HepG2 (cell line): ENCODE measurements at regions not wholly inside any gene's neighbourhood (a gene's known extent, or its start where the extent isn't known, plus 50 kb on each side); places are given as distances from the start of the nearest gene placed in this dataset.

Experiments used
- TF ChIP-seq, protein P1 (sequence below): sonication (generic); formaldehyde crosslinking; IDR thresholded peaks from 2 replicates; pipeline ENCODE4 v1.5.0; 2020; ENCODE audit warnings: mild to moderate bottlenecking, missing genetic modification reagents, moderate library complexity
- TF ChIP-seq, protein P2 (sequence below): IDR thresholded peaks from 2 replicates; pipeline ENCODE4 v1.6.1; 2018; ENCODE audit warnings: missing genetic modification reagents

DNA sequence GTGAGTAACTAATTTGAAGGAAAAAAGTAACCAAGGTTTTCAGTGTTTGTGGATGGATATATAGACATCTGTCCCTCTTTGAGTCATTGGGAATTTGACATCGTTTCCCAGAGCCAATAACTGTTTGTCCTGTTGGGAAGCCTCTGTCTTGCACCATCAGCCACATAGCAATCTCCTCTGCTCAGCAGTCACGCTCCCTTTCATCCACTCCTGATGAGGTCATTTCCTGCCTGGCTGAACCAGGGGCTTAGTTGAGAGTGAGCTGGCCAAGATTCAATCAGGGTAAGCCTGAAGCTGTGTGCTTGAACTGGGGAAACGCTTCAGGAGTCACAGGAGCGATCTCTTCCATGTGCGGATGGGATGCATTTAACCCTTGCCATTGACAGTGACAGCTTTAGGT, 121.5 kb upstream of the FOXQ1 start:
- TF ChIP-seq, protein P1, sequence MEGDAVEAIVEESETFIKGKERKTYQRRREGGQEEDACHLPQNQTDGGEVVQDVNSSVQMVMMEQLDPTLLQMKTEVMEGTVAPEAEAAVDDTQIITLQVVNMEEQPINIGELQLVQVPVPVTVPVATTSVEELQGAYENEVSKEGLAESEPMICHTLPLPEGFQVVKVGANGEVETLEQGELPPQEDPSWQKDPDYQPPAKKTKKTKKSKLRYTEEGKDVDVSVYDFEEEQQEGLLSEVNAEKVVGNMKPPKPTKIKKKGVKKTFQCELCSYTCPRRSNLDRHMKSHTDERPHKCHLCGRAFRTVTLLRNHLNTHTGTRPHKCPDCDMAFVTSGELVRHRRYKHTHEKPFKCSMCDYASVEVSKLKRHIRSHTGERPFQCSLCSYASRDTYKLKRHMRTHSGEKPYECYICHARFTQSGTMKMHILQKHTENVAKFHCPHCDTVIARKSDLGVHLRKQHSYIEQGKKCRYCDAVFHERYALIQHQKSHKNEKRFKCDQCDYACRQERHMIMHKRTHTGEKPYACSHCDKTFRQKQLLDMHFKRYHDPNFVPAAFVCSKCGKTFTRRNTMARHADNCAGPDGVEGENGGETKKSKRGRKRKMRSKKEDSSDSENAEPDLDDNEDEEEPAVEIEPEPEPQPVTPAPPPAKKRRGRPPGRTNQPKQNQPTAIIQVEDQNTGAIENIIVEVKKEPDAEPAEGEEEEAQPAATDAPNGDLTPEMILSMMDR (CRISPR knock-in tag), result no peak
- TF ChIP-seq, protein P2, sequence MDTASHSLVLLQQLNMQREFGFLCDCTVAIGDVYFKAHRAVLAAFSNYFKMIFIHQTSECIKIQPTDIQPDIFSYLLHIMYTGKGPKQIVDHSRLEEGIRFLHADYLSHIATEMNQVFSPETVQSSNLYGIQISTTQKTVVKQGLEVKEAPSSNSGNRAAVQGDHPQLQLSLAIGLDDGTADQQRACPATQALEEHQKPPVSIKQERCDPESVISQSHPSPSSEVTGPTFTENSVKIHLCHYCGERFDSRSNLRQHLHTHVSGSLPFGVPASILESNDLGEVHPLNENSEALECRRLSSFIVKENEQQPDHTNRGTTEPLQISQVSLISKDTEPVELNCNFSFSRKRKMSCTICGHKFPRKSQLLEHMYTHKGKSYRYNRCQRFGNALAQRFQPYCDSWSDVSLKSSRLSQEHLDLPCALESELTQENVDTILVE, result no peak
